ENCODE measurements at regions not wholly inside any gene's neighbourhood (a gene's known extent, or its start where the extent isn't known, plus 50 kb on each side); places are given as distances from the start of the nearest gene placed in this dataset.

DNA sequence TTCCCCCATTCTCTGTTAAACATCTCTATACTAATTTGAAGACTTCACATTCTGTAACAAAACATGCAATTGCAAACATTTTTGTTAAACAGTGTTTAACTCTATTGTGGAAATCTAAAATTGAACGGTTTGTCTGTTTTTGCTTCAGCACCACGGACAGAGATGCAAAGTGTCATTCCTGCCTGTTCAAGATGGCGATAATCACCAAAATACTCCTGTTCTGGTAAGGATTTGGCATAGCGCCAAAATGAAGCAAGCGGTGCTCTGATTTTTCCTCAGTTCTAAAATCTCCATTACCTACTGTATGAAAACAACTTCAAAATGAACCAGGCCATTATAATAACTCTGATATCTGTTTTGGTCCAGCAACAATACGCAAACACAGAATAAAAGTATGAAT, 129.7 kb upstream of the TUSC7 start:
- TF ChIP-seq, protein P1, sequence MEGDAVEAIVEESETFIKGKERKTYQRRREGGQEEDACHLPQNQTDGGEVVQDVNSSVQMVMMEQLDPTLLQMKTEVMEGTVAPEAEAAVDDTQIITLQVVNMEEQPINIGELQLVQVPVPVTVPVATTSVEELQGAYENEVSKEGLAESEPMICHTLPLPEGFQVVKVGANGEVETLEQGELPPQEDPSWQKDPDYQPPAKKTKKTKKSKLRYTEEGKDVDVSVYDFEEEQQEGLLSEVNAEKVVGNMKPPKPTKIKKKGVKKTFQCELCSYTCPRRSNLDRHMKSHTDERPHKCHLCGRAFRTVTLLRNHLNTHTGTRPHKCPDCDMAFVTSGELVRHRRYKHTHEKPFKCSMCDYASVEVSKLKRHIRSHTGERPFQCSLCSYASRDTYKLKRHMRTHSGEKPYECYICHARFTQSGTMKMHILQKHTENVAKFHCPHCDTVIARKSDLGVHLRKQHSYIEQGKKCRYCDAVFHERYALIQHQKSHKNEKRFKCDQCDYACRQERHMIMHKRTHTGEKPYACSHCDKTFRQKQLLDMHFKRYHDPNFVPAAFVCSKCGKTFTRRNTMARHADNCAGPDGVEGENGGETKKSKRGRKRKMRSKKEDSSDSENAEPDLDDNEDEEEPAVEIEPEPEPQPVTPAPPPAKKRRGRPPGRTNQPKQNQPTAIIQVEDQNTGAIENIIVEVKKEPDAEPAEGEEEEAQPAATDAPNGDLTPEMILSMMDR (IDR thresholded peaks at IDR 0.05) = no peak
- TF ChIP-seq POLR2A (IDR thresholded peaks at IDR 0.05) = no peak
